Lower leg skin (tissue), 3 donors: ENCODE measurements at regions not wholly inside any gene's neighbourhood (a gene's known extent, or its start where the extent isn't known, plus 50 kb on each side); places are given as distances from the start of the nearest gene placed in this dataset.

Source experiments
- POLR2A ChIP-seq, 2 donors: fragments of 450-650 bp; IDR thresholded peaks; one replicate each; pipeline ENCODE4 v1.6.1; 2016 to 2017; ENCODE audit warnings: antibody characterized with exemption in 2 of 2, mild to moderate bottlenecking in 1 of 2, moderate library complexity in 1 of 2
- TF ChIP-seq, protein P1 (sequence below), 3 donors: fragments of 450-650 bp; IDR thresholded peaks; one replicate each; pipeline ENCODE4 v1.5.1; 2016; ENCODE audit warnings: antibody characterized with exemption in 3 of 3, mild to moderate bottlenecking in 3 of 3, moderate library complexity in 2 of 3

DNA sequence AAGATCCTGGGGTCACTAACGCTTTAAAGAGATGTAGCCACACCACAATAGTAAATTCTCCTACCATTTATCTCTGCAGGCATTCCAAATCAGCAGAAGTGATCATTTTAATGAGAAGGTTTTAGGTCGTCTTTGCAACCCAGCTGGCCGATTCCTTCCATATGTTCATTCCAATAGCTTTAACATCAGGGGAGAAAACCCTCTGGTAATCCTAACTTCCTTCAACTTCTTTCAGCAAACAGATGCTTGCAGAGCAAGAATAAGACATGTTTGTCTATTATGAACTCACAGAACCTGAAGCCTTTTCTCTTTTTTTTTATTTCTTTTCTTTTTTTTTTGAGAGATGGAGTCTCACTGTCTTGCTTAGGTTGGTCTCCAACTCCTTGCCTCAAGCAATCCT, 498.6 kb upstream of the SLITRK1 start:
- no peak for TF ChIP-seq POLR2A (IDR thresholded peaks at IDR 0.05)
- TF ChIP-seq, protein P1, sequence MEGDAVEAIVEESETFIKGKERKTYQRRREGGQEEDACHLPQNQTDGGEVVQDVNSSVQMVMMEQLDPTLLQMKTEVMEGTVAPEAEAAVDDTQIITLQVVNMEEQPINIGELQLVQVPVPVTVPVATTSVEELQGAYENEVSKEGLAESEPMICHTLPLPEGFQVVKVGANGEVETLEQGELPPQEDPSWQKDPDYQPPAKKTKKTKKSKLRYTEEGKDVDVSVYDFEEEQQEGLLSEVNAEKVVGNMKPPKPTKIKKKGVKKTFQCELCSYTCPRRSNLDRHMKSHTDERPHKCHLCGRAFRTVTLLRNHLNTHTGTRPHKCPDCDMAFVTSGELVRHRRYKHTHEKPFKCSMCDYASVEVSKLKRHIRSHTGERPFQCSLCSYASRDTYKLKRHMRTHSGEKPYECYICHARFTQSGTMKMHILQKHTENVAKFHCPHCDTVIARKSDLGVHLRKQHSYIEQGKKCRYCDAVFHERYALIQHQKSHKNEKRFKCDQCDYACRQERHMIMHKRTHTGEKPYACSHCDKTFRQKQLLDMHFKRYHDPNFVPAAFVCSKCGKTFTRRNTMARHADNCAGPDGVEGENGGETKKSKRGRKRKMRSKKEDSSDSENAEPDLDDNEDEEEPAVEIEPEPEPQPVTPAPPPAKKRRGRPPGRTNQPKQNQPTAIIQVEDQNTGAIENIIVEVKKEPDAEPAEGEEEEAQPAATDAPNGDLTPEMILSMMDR (IDR thresholded peaks at IDR 0.05): no peak
